ENCODE measurements at regions not wholly inside any gene's neighbourhood (a gene's known extent, or its start where the extent isn't known, plus 50 kb on each side); places are given as distances from the start of the nearest gene placed in this dataset.

- no peak for DNase-seq (ENCODE audit: unreplicated experiment)
- ChIA-PET POLR2A (no interaction called here), CTCF (no interaction called here)
- Mint-ChIP-seq H3K4me1 (ENCODE audit: insufficient read depth, unreplicated experiment) (no peaks in the 10 kb centered on the region), H3K36me3 (ENCODE audit: insufficient read depth, unreplicated experiment) (no peaks in the 10 kb centered on the region), H3K4me3 (ENCODE audit: unreplicated experiment) (no peak overlapping the region), H3K9me3 (ENCODE audit: unreplicated experiment) (no peaks in the 10 kb centered on the region), H3K27me3 (ENCODE audit: insufficient read depth, unreplicated experiment) (no peaks in the 10 kb centered on the region), H3K27ac (ENCODE audit: low read depth, unreplicated experiment) (no peak overlapping the region)
- intact Hi-C loops (cut with micrococcal nuclease) = no loop called here
- TF ChIP-seq CTCF (IDR thresholded peaks at IDR 0.05; ENCODE audit: unreplicated experiment) = no peak
- no TSS peak for BruUV-seq (replicated peaks)
Measured at GRCh38 chr10:108412323-108412722, 1247.8 kb upstream of the SORCS1 start.

- intact Hi-C loops (cut with micrococcal nuclease) = no loop called here
- no peak for TF ChIP-seq CTCF (IDR thresholded peaks at IDR 0.05; ENCODE audit: unreplicated experiment)
- no peak for DNase-seq (ENCODE audit: unreplicated experiment)
- H3K27ac Mint-ChIP-seq (ENCODE audit: low read depth, unreplicated experiment) = no peak overlapping the region
- ChIA-PET CTCF (no interaction called here), POLR2A (no interaction called here)
- no TSS peak for BruUV-seq (replicated peaks)
- H3K4me3 Mint-ChIP-seq (ENCODE audit: unreplicated experiment) = no peak overlapping the region
- no peaks in the 10 kb centered on the region for H3K9me3 Mint-ChIP-seq (ENCODE audit: unreplicated experiment)
- H3K4me1 Mint-ChIP-seq (ENCODE audit: insufficient read depth, unreplicated experiment) = no peaks in the 10 kb centered on the region
- H3K27me3 Mint-ChIP-seq (ENCODE audit: insufficient read depth, unreplicated experiment) = no peaks in the 10 kb centered on the region
- H3K36me3 Mint-ChIP-seq (ENCODE audit: insufficient read depth, unreplicated experiment) = no peaks in the 10 kb centered on the region
Measured at GRCh38 chr10:108411894-108412293, 1247.4 kb upstream of the SORCS1 start.

- no TSS peak for BruUV-seq (replicated peaks)
- Mint-ChIP-seq H3K27me3 (ENCODE audit: insufficient read depth, unreplicated experiment) (no peaks in the 10 kb centered on the region), H3K4me1 (ENCODE audit: insufficient read depth, unreplicated experiment) (no peaks in the 10 kb centered on the region), H3K4me3 (ENCODE audit: unreplicated experiment) (no peak overlapping the region), H3K9me3 (ENCODE audit: unreplicated experiment) (no peaks in the 10 kb centered on the region), H3K27ac (ENCODE audit: low read depth, unreplicated experiment) (no peak overlapping the region), H3K36me3 (ENCODE audit: insufficient read depth, unreplicated experiment) (no peaks in the 10 kb centered on the region)
- no peak for TF ChIP-seq CTCF (IDR thresholded peaks at IDR 0.05; ENCODE audit: unreplicated experiment)
- no peak for DNase-seq (ENCODE audit: unreplicated experiment)
- POLR2A ChIA-PET = no interaction called here
- intact Hi-C loops (cut with micrococcal nuclease) = no loop called here
- CTCF ChIA-PET = no interaction called here
Measured at GRCh38 chr10:108411206-108411605, 1246.7 kb upstream of the SORCS1 start.

- ChIA-PET CTCF (interaction anchor here (1.3 kb wide), 1 partner anchor 28 kb away, joined by 3 read pairs; no protein-coding TSS in a partner anchor), POLR2A (interaction anchor here (0.6 kb wide), 1 partner anchor 46 kb away, joined by 4 read pairs; no protein-coding TSS in a partner anchor)
- H3K4me1 Mint-ChIP-seq (ENCODE audit: insufficient read depth, unreplicated experiment) = no peaks in the 10 kb centered on the region
- H3K9me3 Mint-ChIP-seq (ENCODE audit: unreplicated experiment) = no peaks in the 10 kb centered on the region
- BruUV-seq (replicated peaks) = no TSS peak
- H3K27me3 Mint-ChIP-seq (ENCODE audit: insufficient read depth, unreplicated experiment) = no peaks in the 10 kb centered on the region
- intact Hi-C loops (cut with micrococcal nuclease) = no loop called here
- no peak overlapping the region for H3K4me3 Mint-ChIP-seq (ENCODE audit: unreplicated experiment)
- no peak for TF ChIP-seq CTCF (IDR thresholded peaks at IDR 0.05; ENCODE audit: unreplicated experiment)
- H3K27ac Mint-ChIP-seq (ENCODE audit: low read depth, unreplicated experiment) = no peak overlapping the region
- DNase-seq (ENCODE audit: unreplicated experiment) = no peak
- no peaks in the 10 kb centered on the region for H3K36me3 Mint-ChIP-seq (ENCODE audit: insufficient read depth, unreplicated experiment)
Measured at GRCh38 chr10:108410236-108410635, 1245.7 kb upstream of the SORCS1 start.

All from MCF 10A (cell line).